DMS53 treated with DMSO at 0.1 percent for 48 hours (cell line): ENCODE measurements at regions not wholly inside any gene's neighbourhood (a gene's known extent, or its start where the extent isn't known, plus 50 kb on each side); places are given as distances from the start of the nearest gene placed in this dataset.

ENCODE experiments used
- DNase-seq: peaks from one replicate; lab custom pipeline; 2025; ENCODE audit not compliant: unreplicated experiment; lab: John Stamatoyannopoulos, UW

- DNase-seq = no peak
Observed at GRCh38 chr13:105655046-105655445, 880.4 kb downstream of the EFNB2 start.

GRCh38 chr13:105643966-105644365 is 891.5 kb downstream of the EFNB2 start:
- no peak for DNase-seq

GRCh38 chr13:105642511-105642958 is 892.9 kb downstream of the EFNB2 start:
- no peak for DNase-seq

GRCh38 chr13:105641121-105641520 is 894.3 kb downstream of the EFNB2 start:
- DNase-seq = no peak

GRCh38 chr13:105638426-105638825 is 897.0 kb downstream of the EFNB2 start:
- no peak for DNase-seq

GRCh38 chr13:105634059-105634458 is 901.4 kb downstream of the EFNB2 start:
- DNase-seq = no peak

- no peak for DNase-seq
Observed at GRCh38 chr13:105630431-105630830, 905.0 kb downstream of the EFNB2 start.

GRCh38 chr13:105627270-105627669 is 908.2 kb downstream of the EFNB2 start:
- DNase-seq = no peak

GRCh38 chr13:105625691-105626090 is 909.8 kb downstream of the EFNB2 start:
- no peak for DNase-seq

- DNase-seq = no peak
Observed at GRCh38 chr13:105616333-105617075, 919.0 kb downstream of the EFNB2 start.

- no peak for DNase-seq
Observed at GRCh38 chr13:105612541-105612940, 922.9 kb downstream of the EFNB2 start.

- no peak for DNase-seq
Observed at GRCh38 chr13:105611424-105611823, 924.0 kb downstream of the EFNB2 start.

GRCh38 chr13:105608104-105608503 is 927.4 kb downstream of the EFNB2 start:
- DNase-seq = no peak

GRCh38 chr13:105607426-105607825 is 928.0 kb downstream of the EFNB2 start:
- no peak for DNase-seq

GRCh38 chr13:105607016-105607415 is 928.4 kb downstream of the EFNB2 start:
- DNase-seq = no peak

GRCh38 chr13:105602956-105603670 is 932.3 kb downstream of the EFNB2 start:
- DNase-seq = no peak

GRCh38 chr13:105599477-105600037 is 935.9 kb downstream of the EFNB2 start:
- DNase-seq = no peak

GRCh38 chr13:105598529-105598928 is 936.9 kb downstream of the EFNB2 start:
- DNase-seq = no peak

GRCh38 chr13:105597573-105597972 is 937.9 kb downstream of the EFNB2 start:
- no peak for DNase-seq

GRCh38 chr13:105595471-105595870 is 940.0 kb downstream of the EFNB2 start:
- no peak for DNase-seq

GRCh38 chr13:105591277-105591676 is 944.2 kb downstream of the EFNB2 start:
- no peak for DNase-seq

GRCh38 chr13:105587786-105588185 is 947.7 kb downstream of the EFNB2 start:
- DNase-seq = no peak
